Astrocyte (in vitro differentiated cells and primary cell): ENCODE measurements at regions not wholly inside any gene's neighbourhood (a gene's known extent, or its start where the extent isn't known, plus 50 kb on each side); places are given as distances from the start of the nearest gene placed in this dataset.
A peak's percentile ranks its signal among the peaks of the same experiment; 100 is the strongest.

ENCODE experiments used
- DNase-seq: peaks from one replicate; pipeline ENCODE4 v3.0.0-alpha.2; 2010; ENCODE audit warnings: low read depth
- FAIRE-seq: peaks from 2 replicates; lab custom pipeline; 2011; peaks lifted over from hg19 to GRCh38; lab: Jason Lieb, UNC
- H2AFZ ChIP-seq: 2 replicates; pipeline ENCODE4 v1.6.0; 2012; ENCODE audit warnings: low read depth, low read length, inconsistent platforms
- H3K27ac ChIP-seq: 2 replicates; pipeline ENCODE4 v1.5.1; 2011; ENCODE audit warnings: low read depth, low read length, inconsistent platforms
- H3K27me3 ChIP-seq: 2 replicates; pipeline ENCODE4 v1.6.0; 2011; ENCODE audit warnings: low read length, inconsistent platforms; ENCODE audit not compliant: insufficient read depth
- H3K36me3 ChIP-seq: 2 replicates; pipeline ENCODE4 v1.5.1; 2011; ENCODE audit warnings: low read length, inconsistent platforms; ENCODE audit not compliant: insufficient read depth
- H3K4me1 ChIP-seq: 2 replicates; pipeline ENCODE4 v1.5.1; 2011; ENCODE audit warnings: low read length, inconsistent platforms; ENCODE audit not compliant: insufficient read depth
- H3K4me2 ChIP-seq: 2 replicates; pipeline ENCODE4 v1.6.0; 2012; ENCODE audit warnings: low read length, inconsistent platforms
- H3K4me3 ChIP-seq: 2 replicates; pipeline ENCODE4 v1.5.1; 2011; ENCODE audit warnings: low read depth, mild to moderate bottlenecking, low read length, inconsistent platforms; ENCODE audit not compliant: insufficient read depth
- H3K79me2 ChIP-seq: 2 replicates; pipeline ENCODE4 v1.6.0; 2012; ENCODE audit warnings: mild to moderate bottlenecking, low read length, inconsistent platforms; ENCODE audit not compliant: insufficient read depth
- H3K9ac ChIP-seq: 2 replicates; pipeline ENCODE4 v1.6.0; 2012; ENCODE audit warnings: mild to moderate bottlenecking, low read length, inconsistent platforms
- H3K9me3 ChIP-seq: 2 replicates; pipeline ENCODE4 v1.5.1; 2012; ENCODE audit warnings: low read depth, mild to moderate bottlenecking, low read length, inconsistent platforms; ENCODE audit not compliant: insufficient read depth
- H4K20me1 ChIP-seq: 2 replicates; pipeline ENCODE4 v1.6.0; 2012; ENCODE audit warnings: low read length, inconsistent platforms; ENCODE audit not compliant: insufficient read depth
- H3K27ac Mint-ChIP-seq: one replicate; pipeline ENCODE4 v1.8.0; 2021; ENCODE audit warnings: mild to moderate bottlenecking, mixed read lengths; ENCODE audit not compliant: unreplicated experiment
- H3K27me3 Mint-ChIP-seq: one replicate; pipeline ENCODE4 v1.8.0; 2021; ENCODE audit warnings: low read depth, mixed read lengths; ENCODE audit not compliant: unreplicated experiment
- H3K36me3 Mint-ChIP-seq: one replicate; pipeline ENCODE4 v1.8.0; 2021; ENCODE audit warnings: low read depth, mixed read lengths; ENCODE audit not compliant: unreplicated experiment
- H3K4me1 Mint-ChIP-seq: one replicate; pipeline ENCODE4 v1.8.0; 2021; ENCODE audit warnings: low read depth, mixed read lengths; ENCODE audit not compliant: unreplicated experiment
- H3K4me3 Mint-ChIP-seq: one replicate; pipeline ENCODE4 v1.8.0; 2021; ENCODE audit warnings: mild to moderate bottlenecking, moderate library complexity, mixed read lengths; ENCODE audit not compliant: unreplicated experiment
- H3K9me3 Mint-ChIP-seq: one replicate; pipeline ENCODE4 v1.8.0; 2021; ENCODE audit warnings: mild to moderate bottlenecking, mixed read lengths; ENCODE audit not compliant: unreplicated experiment
- EZH2 ChIP-seq: IDR thresholded peaks from 2 replicates; pipeline ENCODE4 v1.6.1; 2012; ENCODE audit warnings: mild to moderate bottlenecking, low read length, inconsistent platforms; ENCODE audit not compliant: insufficient read depth
- TF ChIP-seq, protein P1 (sequence below): IDR thresholded peaks from 2 replicates; pipeline ENCODE4 v1.5.1; 2011; ENCODE audit warnings: low read depth, mild to moderate bottlenecking, inconsistent platforms, low read length, moderate library complexity; ENCODE audit not compliant: insufficient read depth

DNA sequence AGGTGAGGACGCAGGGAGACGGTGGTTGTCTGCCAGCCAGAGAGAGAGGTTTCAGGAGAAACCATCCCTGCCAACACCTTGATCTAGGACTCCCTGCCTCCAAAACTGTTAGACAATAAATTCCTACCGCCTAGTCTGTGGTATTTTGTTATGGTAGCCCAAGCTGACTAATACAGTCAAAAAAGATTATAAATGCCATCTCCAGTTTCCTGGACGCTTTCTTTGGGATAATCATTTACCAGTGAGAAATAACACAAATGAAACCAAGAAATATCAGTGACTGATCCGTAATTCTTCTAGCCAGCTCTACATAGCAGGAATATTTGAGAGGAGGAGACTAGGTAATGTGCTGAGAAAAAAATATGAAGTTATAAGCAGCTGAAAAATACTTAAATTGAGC lies 707.8 kb upstream of the LMCD1 start:
- Histone ChIP-seq H3K9me3 (no peaks in the 10 kb centered on the region), H3K36me3 (no peaks in the 10 kb centered on the region), H3K27me3 (no peaks in the 10 kb centered on the region), H3K4me1 (peaks cover under 1% of the 10 kb centered on the region), H3K27ac (no peak overlapping the region), H3K4me3 (no peak overlapping the region), H2AFZ (no peak overlapping the region), H3K4me2 (no peak overlapping the region), H3K9ac (no peak overlapping the region), H4K20me1 (no peaks in the 10 kb centered on the region), H3K79me2 (no peaks in the 10 kb centered on the region)
- Mint-ChIP-seq H3K27ac (no peak overlapping the region), H3K9me3 (peaks cover 2% of the 10 kb centered on the region), H3K4me3 (no peak overlapping the region), H3K4me1 (no peaks in the 10 kb centered on the region), H3K27me3 (peaks cover 6% of the 10 kb centered on the region), H3K36me3 (no peaks in the 10 kb centered on the region)
- FAIRE-seq (no peak), DNase-seq (peak; percentile 20)
- TF ChIP-seq, protein P1, sequence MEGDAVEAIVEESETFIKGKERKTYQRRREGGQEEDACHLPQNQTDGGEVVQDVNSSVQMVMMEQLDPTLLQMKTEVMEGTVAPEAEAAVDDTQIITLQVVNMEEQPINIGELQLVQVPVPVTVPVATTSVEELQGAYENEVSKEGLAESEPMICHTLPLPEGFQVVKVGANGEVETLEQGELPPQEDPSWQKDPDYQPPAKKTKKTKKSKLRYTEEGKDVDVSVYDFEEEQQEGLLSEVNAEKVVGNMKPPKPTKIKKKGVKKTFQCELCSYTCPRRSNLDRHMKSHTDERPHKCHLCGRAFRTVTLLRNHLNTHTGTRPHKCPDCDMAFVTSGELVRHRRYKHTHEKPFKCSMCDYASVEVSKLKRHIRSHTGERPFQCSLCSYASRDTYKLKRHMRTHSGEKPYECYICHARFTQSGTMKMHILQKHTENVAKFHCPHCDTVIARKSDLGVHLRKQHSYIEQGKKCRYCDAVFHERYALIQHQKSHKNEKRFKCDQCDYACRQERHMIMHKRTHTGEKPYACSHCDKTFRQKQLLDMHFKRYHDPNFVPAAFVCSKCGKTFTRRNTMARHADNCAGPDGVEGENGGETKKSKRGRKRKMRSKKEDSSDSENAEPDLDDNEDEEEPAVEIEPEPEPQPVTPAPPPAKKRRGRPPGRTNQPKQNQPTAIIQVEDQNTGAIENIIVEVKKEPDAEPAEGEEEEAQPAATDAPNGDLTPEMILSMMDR = no peak
- no peak for TF ChIP-seq EZH2

DNA sequence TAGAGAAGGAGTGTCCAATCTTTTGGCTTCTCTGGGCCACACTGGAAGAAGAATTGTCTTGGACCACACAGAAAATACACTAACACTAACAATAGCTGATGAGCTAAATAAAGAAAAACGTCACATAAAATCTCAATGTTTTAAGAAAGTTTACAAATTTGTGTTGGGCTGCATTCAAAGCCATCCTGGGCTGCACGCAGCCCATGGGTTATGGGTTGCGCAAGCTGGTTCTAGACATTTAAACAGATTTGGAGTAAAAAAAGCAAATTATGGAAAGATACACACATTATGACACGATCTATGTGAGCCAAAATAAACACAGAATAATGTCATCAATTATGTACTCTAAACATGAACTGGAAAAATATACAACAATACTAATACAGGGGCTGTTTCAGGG lies 703.3 kb upstream of the LMCD1 start:
- no peak for TF ChIP-seq EZH2
- TF ChIP-seq, protein P1 = no peak
- Histone ChIP-seq H3K27me3 (no peaks in the 10 kb centered on the region), H2AFZ (no peak overlapping the region), H3K36me3 (no peaks in the 10 kb centered on the region), H3K9ac (no peak overlapping the region), H3K27ac (no peak overlapping the region), H3K4me1 (no peaks in the 10 kb centered on the region), H3K9me3 (no peaks in the 10 kb centered on the region), H4K20me1 (no peaks in the 10 kb centered on the region), H3K79me2 (no peaks in the 10 kb centered on the region), H3K4me2 (no peak overlapping the region), H3K4me3 (no peak overlapping the region)
- Mint-ChIP-seq H3K9me3 (no peaks in the 10 kb centered on the region), H3K4me3 (no peak overlapping the region), H3K4me1 (peaks cover 2% of the 10 kb centered on the region), H3K36me3 (no peaks in the 10 kb centered on the region), H3K27ac (no peak overlapping the region), H3K27me3 (peaks cover 6% of the 10 kb centered on the region)
- FAIRE-seq = no peak
- no peak for DNase-seq

DNA sequence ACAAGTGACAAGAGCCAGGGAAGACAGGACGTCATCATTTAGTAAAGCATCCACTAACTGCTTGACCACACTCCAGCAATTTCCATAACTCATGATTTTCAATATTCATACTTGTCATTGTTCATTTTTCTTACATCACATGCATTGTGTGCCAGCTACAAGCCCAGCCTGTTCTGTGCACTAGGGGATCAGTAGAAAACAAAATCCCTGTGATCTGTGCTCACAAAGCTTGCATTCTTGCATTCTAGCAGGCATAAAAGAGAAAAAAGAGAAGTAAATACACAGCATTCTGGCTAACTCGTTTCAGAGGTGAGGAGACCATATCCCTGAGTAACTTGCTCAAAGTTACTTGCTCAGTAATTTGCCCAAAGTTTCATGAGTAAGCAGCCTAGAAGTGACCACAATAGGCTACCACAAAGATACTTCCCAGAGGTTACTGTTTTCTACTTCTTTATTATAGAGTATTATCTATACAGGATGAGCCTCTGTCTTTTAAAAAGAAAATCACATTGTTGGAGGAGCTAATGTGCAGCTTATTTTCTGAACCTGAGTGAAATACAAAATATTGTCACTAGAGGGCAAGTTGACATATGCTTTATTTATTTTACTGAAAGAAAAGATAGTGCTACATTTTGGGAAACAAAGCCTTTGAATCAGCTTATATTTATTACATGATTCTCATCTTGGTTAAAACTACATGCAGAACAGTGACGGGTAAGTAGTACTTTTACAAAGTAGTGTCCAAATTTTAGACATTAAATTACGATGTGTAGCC lies 701.4 kb upstream of the LMCD1 start:
- no peaks in the 10 kb centered on the region for H3K4me1 ChIP-seq
- no peaks in the 10 kb centered on the region for H3K79me2 ChIP-seq
- H3K4me3 ChIP-seq = no peak overlapping the region
- no peaks in the 10 kb centered on the region for H3K27me3 ChIP-seq
- H3K4me2 ChIP-seq = no peak overlapping the region
- no peak for FAIRE-seq
- H2AFZ ChIP-seq = no peak overlapping the region
- no peaks in the 10 kb centered on the region for H3K9me3 Mint-ChIP-seq
- H3K36me3 ChIP-seq = no peaks in the 10 kb centered on the region
- H4K20me1 ChIP-seq = no peaks in the 10 kb centered on the region
- no peaks in the 10 kb centered on the region for H3K36me3 Mint-ChIP-seq
- no peak overlapping the region for H3K4me3 Mint-ChIP-seq
- H3K9me3 ChIP-seq = no peaks in the 10 kb centered on the region
- no peak overlapping the region for H3K27ac ChIP-seq
- no peak overlapping the region for H3K9ac ChIP-seq
- H3K4me1 Mint-ChIP-seq = peaks cover 2% of the 10 kb centered on the region
- no peak overlapping the region for H3K27ac Mint-ChIP-seq
- no peak for TF ChIP-seq EZH2
- TF ChIP-seq, protein P1 = peak; percentile 15
- H3K27me3 Mint-ChIP-seq = peaks cover 6% of the 10 kb centered on the region
- DNase-seq = no peak
